NCI-H2196 (cell line): ENCODE measurements at regions not wholly inside any gene's neighbourhood (a gene's known extent, or its start where the extent isn't known, plus 50 kb on each side); places are given as distances from the start of the nearest gene placed in this dataset.
"Not testable (repeated sequence)": the region's sequence is repeated elsewhere in the genome, so short reads cannot be mapped to it uniquely, and the experiment has no call there.

Source experiments
- DNase-seq: peaks from one replicate; lab custom pipeline; 2025; ENCODE audit not compliant: unreplicated experiment; lab: John Stamatoyannopoulos, UW

DNA sequence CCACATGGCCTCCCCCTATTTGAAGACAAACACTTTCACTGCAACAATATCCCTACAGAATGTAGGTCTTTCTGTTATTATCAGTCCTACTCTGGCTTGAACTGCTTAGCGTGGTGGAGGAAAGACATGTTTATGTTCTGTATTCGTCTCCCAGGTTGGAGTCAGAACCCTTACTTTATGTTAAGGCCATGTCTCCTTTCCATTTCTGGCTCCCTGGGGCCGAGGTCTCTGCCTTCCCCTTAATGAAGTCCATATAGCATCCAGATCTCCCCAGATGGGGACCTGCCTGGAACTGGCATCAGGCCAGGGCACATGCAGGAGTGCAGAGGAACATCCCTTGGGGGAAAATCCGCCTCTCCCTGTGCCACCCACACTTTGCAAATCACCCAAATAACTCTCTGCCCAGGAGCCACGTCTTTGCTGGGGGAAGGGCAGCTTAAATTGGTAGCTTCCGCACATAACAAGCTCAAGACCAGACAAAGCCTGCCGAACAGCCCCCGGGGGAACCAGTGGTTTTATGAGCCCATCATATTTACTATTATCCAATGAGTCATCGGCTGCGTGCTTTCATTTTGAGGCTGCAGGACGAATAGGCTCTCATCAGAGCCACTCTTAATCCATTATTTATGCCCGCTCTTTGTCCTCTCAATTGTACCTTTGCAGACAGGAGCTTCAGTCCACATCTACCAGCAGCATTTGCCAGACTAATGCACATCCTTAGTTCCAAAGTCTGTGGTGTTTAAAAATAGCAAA is 237.0 kb downstream of the UACA start:
- peak; percentile 65 for DNase-seq

DNA sequence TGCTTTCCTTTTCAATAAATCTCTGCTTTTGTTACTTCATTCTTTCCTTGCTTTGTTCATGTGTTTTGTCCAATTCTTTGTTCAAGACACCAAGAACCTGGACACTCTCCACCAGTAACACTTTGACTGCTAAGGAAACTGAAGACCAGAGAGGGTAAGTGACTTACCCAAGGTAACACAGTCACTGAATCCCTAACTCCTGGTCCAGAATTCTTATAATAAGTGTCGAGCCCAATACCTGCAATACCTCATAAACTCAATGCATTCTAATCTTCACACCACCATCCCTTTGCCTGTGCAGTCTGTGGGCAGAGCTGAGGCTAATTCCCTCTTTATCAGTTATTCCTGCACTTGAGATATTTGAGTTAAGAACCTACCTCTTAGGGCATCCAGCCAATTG is 237.8 kb downstream of the UACA start:
- no peak for DNase-seq

DNA sequence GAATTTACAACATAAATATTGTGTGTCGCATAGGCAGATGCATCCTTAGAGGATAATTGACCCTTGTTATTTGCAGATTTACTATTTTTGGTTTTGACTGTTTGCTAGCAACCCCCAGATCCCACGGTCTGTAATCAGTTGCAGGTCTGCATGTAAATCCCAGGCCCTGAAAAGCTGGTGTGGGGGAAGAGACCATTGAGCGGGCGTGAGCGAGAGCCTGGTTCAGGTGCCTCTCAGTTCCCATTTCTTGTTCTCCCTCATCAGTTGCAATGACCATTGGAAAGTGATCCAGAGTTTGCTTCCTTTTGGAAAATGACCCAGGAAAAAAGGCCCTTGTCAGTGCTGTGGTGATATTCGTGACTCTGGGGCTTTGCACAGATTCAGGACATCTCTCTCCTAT is 238.9 kb downstream of the UACA start:
- DNase-seq, result no peak

DNA sequence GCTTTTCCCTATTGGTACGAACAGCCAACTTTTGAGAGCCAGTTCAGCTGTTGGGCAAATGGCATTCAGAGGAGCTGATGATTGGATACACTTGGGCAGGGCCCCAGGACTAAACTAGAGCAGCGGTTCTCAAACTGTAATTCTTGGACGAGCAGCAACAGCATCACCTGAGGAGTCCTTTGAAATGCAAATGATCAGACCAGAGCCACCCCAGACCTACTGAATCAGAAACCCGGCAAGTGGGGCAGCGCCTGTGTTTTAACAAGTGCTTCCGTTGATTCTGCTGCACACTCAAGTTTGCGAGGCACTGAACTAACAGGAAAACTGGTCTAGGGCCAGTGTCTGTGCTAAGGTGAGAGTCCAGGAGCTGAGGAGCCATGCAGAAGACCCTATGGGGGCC is 239.7 kb downstream of the UACA start:
- DNase-seq, result no peak

DNA sequence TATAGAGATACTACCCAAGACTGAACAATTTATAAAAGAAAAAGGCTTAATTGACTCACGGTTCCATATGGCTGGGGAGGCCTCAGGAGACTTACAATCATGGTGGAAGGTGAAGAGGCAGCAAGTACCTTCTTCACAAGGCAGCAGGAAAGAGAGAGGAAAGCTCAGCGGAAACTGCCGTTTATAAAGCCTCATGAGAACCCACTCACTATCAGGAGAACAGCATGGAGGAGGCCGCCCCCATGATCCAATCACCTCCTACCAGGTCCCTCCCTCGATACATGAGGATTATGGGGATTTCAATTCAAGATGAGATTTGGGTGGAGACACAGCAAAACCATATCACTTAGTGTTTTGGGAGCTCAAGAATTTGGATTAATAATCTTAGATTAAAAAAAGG is 240.2 kb downstream of the UACA start:
- DNase-seq, result no peak

DNA sequence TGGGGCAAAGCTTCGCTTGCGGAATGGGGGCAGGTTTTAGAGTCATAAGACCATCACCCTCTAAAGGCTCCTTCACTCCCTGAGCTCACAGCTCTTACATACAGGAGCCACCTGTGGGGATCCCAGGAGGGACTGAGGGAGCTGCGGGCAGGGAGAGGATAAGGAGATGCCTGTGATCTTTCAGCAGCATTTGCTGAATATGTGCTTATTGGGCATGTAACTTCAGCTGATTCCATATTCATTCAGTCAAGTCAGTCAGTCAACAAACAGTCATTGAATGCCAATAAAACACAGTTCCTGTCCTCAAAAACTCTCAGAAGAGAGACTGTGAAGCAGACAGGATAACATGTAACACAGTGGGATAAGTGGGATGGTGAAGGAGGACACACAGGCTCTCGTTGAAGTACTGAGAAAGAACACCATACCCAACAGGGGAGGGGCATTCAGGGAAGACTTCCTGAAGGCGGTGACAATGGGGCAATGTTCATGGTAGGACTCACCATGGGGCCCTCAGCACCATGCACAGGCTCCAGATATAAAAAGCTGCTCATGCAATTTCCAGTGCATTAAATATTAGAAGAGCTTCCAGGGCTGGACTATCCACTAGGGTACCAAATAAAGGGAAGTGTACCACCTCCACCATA is 240.9 kb downstream of the UACA start:
- no peak for DNase-seq

DNA sequence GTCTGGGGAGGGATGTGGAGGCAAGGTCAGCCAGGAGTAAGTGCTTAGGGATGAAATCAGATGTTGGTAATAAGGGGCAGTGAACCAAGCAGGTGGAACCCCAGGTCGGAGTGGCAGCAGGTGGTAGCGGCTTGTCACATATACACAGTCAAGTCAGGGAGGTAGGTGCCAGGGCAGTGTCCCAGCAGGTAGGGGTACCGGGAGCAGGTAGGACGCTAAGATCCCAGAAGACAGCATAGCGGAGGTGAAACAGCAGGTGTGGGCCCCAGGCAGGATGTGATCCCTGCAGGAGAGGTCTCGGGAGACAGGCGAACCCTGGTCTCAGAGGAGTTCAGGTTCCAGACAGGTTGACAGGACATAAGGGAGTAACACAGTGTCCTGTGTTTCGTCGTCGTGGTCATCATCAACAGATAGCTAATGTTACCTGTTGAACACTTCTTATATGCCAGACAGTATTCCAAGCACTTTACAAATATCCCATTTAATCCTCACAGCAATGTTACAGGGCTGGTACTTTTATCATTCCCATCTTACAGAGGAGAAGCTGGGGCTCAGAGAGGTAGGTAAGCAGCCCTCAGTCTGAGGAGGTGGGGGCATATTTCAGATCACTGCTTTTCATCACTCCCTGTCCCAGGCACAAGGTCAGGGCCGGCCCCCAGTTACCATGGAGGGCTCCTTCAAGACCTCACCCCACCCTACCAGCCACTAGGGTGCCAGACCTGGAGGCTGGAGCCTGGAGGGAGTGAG is 241.6 kb downstream of the UACA start:
- no peak for DNase-seq

DNA sequence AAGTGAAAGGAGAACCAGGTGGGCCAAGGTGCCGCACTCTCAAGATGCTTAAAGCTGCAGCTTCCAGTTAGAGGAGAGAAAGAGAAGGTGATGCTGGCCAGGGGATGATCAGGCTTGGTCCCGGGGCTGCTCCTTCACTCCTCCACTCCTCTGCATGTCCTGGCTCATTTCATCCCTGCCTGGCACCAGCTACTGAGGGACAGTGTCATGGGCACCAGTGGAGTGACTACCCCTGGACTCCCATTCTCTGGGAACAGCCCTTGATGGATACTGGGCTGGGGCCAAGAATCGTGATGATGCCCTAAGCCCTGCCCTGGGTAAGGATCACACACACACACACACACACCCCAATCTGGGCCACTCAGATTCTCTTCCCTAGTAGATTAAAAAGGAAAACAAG is 243.7 kb downstream of the UACA start:
- DNase-seq, result no peak

DNA sequence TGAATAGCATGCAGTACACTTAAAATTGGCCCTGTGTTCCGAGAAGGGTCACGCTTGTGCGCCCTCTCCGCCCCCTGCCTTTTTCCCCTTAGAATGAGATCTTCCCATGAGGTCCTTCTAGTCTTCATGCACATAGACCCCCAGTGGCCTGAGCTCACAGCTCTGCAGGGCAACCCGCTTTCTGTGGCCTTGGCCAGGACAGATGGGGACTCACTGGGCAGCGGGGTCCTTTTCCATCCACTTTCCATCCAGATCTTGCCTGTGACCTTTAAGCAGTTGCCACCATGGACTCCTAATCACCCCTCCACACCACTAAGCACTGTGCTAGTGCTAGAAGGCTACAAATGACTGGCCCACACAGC is 244.4 kb downstream of the UACA start:
- DNase-seq, result no peak

DNA sequence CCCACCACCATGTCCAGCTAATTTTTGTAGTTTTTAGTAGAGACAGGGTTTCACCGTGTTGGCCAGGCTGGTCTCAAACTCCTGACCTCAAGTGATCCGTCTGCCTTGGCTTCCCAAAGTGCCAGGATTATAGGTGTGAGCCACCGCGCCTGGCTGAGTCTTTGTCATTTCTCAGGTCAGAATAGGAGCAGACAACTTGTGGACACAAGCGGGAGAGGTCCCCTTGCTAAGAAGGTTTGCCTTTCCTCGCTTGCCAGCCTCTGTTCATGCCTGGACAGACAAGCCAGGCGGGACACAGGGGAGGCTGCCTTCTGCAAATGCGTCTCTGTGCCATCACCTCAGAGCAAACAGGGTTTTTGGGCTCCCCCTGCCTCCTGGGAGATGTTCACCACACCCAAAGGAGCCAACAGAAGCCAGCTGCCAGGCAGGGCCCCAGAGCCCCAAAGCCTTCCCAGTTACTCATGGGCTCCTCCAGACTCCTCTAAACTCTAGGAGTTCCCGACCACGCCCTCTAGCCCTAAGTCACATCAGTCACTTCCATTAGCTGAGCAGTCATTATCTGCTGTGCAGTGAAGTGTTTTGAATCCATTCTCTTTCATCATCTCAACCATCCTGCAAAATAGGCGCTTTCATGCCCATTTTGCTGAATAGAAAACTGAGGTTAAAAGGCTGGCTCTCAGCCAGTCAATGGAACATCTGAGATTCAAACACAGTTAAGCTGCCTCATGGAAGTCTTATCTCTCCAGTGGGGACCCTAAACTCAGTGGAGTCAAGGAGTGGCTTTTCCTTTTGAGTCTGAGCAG is 245.0 kb downstream of the UACA start:
- DNase-seq, result no peak

DNA sequence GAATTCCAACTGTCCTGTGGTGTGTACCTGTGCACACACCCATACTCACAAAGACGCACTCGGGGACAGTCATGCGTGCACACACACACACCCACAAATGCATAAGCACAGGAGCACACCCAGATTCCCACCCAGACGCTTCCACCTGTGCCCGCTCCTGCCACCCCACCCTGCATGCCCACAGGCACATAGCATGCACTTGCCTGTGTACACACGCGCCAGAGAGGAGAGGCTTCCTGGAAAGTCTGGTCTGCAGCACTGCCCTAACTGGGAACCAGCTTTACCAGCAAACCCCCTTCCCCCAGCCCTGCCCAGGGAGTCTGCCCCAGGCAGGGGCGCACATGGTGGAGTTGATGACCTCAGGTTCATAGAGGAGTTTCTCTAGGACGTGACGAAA is 246.2 kb downstream of the UACA start:
- no peak for DNase-seq

DNA sequence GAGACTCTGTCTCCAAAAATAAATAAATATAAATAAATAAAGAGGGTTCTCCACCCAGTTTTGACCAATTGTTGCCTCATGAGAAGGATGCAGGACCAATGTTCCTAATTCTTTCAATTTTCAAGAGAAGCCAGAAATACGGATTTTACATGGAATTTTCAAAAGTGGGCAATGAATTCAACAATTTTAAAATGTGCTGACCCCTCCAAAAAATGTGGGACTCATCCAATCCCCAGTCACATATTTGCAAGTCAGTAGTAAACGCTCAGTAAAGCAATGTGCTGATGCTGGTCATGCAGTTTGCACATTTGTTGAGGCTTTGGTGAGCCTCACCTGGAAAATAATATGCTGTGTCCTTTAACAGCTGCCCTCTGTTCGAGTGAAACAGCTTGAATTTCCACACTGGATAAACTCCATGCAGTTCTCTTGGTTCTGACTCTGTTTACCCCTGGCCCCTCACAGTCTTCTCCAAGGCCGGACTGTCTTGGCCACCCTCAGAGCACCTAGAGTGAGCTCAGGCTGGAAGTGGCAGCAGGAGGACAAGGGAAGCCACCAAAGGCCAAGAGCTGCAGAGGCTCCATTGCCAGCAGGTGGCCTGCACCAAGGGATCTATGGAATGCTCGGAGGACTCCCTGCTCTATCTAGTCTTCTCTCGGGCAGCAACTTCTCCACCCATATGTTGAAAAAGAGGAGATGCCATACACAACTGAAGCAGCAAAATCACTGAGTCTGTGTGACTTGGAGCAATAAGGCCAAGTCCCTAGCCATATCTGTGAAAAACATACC is 246.8 kb downstream of the UACA start:
- DNase-seq, result no peak

DNA sequence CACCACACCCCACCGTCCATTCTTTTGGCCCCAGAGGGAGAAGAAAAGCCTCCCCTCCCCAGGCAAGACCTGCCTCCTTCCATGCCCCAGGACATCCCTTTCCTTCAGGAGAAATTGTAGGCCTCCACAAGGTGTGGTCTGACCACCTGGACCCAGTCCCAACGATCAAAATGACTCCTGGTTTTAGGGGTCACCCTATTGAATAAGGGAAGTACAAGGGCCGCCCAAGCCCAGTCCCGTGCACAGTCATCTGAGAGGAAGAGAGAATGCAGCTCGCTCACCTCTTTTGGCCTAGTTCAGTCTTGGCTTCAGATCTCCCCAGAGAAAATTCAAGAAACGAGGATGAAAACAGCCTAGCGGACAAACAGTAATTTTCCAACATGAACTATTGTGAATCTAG is 249.1 kb downstream of the UACA start:
- DNase-seq, result no peak

DNA sequence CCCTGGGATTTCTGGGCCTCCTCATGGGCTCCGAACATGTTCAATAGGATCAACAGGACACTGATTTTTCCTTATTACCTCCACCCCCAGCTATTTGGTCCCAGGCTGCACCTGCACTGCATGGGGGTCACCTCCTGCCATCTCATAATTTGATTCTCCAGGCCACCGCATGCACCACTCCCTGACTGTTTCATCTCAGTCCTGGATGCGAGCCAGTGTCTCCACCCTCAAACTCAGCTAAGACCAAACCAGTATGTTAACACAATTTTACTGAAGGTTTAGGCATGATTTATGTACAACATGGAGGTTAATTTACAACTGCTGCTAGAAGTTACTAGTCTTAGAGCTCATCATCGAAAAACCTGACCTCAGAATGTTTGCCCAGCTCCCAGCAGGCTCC is 249.5 kb downstream of the UACA start:
- no peak for DNase-seq

DNA sequence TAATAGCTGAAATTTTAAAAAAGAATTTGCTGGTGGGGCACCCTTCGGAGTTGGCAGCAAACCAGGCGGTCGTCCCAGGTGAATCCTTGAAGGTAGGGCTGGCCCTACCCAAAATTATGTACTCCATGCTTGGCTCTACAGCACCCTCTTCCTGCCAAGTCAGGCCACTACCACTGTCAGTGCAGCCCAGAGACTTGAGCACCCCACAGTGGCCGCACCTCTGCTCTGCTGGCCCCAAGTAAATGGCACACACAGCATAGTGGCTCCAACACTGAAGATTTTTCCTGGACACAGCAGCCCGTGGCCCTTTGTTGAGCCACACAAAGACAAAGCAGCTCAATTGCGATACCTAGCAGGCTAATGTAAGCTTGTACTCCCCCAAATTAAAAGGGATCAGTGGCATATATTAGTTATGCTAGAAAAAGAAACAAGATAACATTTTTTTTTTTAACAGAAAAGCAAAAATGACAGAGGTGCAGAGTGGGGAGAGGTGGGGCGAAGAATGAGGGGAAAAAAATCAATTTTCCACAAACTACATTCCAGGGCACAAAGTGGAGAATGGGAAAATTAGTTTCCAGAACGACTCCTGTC is 250.5 kb downstream of the UACA start:
- DNase-seq, result peak; percentile 11

DNA sequence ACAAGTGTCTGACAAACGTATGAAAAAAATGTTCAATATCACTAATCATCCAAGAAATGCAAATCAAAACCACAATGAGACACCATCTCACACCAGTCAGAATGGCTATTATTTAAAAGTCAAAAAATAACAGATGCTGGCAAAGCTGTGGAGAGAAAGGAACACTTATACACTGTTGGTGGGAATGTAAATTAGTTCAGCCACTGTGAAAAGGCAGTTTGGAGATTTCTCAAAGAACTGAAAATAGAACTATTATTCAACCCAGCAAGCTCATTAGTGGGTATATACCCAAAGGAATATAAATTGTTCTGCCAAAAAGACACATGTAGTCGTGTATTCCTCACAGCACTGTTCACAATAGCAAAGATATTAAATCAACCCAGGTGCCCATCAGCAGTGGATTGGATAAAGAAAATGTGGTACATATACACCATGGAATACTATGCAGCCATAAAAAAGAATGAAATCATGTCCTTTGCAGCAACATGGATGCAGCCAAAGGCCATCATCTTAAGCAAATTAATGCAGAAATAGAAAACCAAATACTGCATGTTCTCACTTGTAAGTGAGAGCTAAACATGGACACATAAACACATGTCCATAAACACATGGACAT is 251.3 kb downstream of the UACA start:
- not testable (repeated sequence) for DNase-seq

DNA sequence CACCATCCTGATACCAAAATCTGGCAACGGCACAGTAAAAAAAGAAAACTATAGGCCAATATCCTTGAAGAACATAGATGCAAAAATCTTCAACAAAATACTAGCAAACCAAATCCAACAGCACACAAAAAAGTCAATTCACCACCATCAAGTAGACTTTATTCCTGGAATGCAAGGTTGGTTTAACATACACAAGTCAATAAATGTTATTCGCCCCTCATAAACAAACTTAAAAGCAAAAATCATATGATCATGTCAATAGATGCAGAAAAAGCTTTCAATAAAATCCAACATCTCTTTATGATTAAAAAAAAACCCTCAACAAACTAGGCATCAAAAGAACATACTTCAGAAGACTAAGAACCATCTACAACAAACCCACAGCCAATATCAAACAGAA is 252.9 kb downstream of the UACA start:
- DNase-seq, result no peak

DNA sequence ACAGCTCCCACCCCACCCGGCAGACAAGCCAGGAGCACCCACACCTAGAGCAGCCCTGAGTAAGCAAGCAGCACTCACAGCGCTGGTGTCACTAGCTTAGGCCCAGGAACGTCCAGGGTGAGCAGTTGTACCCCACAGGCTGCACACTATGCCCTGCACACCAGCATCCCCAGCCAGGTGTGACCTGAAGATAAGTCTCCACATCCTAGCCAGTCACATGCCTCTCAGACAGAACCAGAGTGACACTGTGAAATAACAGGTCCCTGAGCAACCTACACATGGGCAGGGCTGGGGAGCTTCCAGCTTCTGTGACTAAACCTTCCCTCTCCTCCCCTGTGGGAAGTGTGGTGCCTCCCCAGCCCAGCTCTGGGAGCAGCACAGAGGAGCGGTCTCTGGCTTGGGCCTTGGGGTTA is 253.6 kb downstream of the UACA start:
- no peak for DNase-seq

DNA sequence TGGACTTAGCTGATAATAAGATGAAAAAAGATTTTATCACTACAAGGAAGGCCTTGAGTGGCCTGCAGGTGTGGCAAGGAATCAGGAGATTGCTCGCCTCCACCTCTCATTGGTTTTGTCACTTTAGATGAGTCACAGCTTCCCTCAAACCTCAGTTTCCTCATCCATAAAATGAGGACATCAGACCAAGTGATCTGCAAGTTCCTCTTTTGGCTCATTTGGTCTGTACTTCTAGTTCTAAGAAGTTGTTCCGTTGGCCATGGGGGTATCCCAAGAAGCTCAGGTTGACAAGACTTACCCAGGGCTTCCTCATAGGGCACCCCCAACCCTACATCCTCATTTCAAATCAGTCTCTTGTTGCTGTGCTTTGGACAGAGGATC is 254.1 kb downstream of the UACA start:
- no peak for DNase-seq
